ENCODE measurements at regions not wholly inside any gene's neighbourhood (a gene's known extent, or its start where the extent isn't known, plus 50 kb on each side); places are given as distances from the start of the nearest gene placed in this dataset.
"Not testable (repeated sequence)": the region's sequence is repeated elsewhere in the genome, so short reads cannot be mapped to it uniquely, and the experiment has no call there.

GRCh38 chr4:17236686-17237085 lies 275.2 kb downstream of the QDPR start:
- peak; percentile 7 for DNase-seq (ENCODE audit: low spot score)

GRCh38 chr4:17234678-17235077 lies 277.2 kb downstream of the QDPR start:
- no peak for DNase-seq (ENCODE audit: low spot score)

GRCh38 chr4:17232566-17233253 lies 279.2 kb downstream of the QDPR start:
- peak; percentile 36 for DNase-seq (ENCODE audit: low spot score)

GRCh38 chr4:17231880-17232475 lies 279.9 kb downstream of the QDPR start:
- not testable (repeated sequence) for DNase-seq (ENCODE audit: low spot score)

- no peak for DNase-seq (ENCODE audit: low spot score)
These were observed 281.2 kb downstream of the QDPR start for GRCh38 chr4:17230727-17231126.

GRCh38 chr4:17220816-17221215 lies 291.1 kb downstream of the QDPR start:
- no peak for DNase-seq (ENCODE audit: low spot score)

- no peak for DNase-seq (ENCODE audit: low spot score)
These were observed 293.1 kb downstream of the QDPR start for GRCh38 chr4:17218786-17219185.

GRCh38 chr4:17206829-17207801 lies 304.8 kb downstream of the QDPR start:
- no peak for DNase-seq (ENCODE audit: low spot score)

- no peak for DNase-seq (ENCODE audit: low spot score)
These were observed 306.5 kb upstream of the LDB2 start for GRCh38 chr4:17204908-17205307.

- DNase-seq (ENCODE audit: low spot score) = no peak
These were observed 305.4 kb upstream of the LDB2 start for GRCh38 chr4:17203797-17204196.

- no peak for DNase-seq (ENCODE audit: low spot score)
These were observed 298.6 kb upstream of the LDB2 start for GRCh38 chr4:17197070-17197469.

- no peak for DNase-seq (ENCODE audit: low spot score)
These were observed 297.2 kb upstream of the LDB2 start for GRCh38 chr4:17195461-17196275.

- DNase-seq (ENCODE audit: low spot score) = no peak
These were observed 296.1 kb upstream of the LDB2 start for GRCh38 chr4:17194586-17194985.

- DNase-seq (ENCODE audit: low spot score) = no peak
These were observed 291.3 kb upstream of the LDB2 start for GRCh38 chr4:17189759-17190158.

GRCh38 chr4:17189401-17189720 lies 290.9 kb upstream of the LDB2 start:
- DNase-seq (ENCODE audit: low spot score) = no peak

- DNase-seq (ENCODE audit: low spot score) = no peak
These were observed 290.3 kb upstream of the LDB2 start for GRCh38 chr4:17188547-17189400.

GRCh38 chr4:17188125-17188524 lies 289.7 kb upstream of the LDB2 start:
- no peak for DNase-seq (ENCODE audit: low spot score)

- no peak for DNase-seq (ENCODE audit: low spot score)
These were observed 288.6 kb upstream of the LDB2 start for GRCh38 chr4:17187003-17187402.

- DNase-seq (ENCODE audit: low spot score) = no peak
These were observed 284.4 kb upstream of the LDB2 start for GRCh38 chr4:17182888-17183287.

- DNase-seq (ENCODE audit: low spot score) = no peak
These were observed 276.3 kb upstream of the LDB2 start for GRCh38 chr4:17174751-17175150.

- no peak for DNase-seq (ENCODE audit: low spot score)
These were observed 274.9 kb upstream of the LDB2 start for GRCh38 chr4:17173300-17173699.

Measured in RKO (cell line).